ENCODE measurements at regions not wholly inside any gene's neighbourhood (a gene's known extent, or its start where the extent isn't known, plus 50 kb on each side); places are given as distances from the start of the nearest gene placed in this dataset.

DNA sequence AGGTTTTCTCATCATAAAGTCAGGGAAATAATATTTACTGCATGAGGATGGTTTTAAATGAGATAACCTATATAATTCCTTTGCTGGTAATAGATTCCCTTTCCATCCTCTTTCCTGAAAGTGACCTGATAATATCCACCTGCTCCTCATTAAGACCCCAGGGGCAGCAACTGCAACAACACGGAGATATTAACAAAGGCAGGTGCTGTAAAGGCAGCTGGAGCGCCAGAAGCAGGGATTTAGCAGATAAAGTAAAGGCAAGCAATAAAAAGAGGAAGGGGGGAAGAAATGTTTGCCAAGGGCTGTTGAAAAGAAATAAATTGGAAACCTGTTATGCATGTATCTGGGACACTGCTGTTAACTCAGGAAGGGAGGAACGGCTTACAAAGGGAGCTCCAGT is 472.6 kb upstream of the KLHL29 start:
- Mint-ChIP-seq H3K4me1 (no peaks in the 10 kb centered on the region), H3K27ac (ENCODE audit: unreplicated experiment) (no peak overlapping the region)

DNA sequence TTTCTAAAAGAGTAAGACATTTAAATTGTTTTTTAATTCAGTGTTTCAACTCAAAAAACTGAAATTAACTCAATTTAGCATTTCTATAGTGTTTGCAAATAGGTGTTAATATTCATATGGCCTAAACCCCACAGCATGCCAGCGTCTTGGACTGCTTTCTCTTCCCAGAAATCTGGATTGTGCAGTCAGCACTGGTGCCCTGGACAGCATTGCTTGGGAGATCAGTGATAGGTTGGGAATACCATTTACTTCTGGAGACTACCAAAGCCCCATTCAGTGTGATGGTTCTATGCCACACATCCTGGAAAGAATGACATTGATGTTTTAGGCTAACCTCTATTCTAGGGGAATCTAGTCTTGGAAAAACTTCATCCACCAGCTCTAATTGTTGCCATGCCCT is 455.0 kb upstream of the KLHL29 start:
- DNase-seq (ENCODE audit: low read depth, low spot score) = no peak
- TF ChIP-seq, protein P1, sequence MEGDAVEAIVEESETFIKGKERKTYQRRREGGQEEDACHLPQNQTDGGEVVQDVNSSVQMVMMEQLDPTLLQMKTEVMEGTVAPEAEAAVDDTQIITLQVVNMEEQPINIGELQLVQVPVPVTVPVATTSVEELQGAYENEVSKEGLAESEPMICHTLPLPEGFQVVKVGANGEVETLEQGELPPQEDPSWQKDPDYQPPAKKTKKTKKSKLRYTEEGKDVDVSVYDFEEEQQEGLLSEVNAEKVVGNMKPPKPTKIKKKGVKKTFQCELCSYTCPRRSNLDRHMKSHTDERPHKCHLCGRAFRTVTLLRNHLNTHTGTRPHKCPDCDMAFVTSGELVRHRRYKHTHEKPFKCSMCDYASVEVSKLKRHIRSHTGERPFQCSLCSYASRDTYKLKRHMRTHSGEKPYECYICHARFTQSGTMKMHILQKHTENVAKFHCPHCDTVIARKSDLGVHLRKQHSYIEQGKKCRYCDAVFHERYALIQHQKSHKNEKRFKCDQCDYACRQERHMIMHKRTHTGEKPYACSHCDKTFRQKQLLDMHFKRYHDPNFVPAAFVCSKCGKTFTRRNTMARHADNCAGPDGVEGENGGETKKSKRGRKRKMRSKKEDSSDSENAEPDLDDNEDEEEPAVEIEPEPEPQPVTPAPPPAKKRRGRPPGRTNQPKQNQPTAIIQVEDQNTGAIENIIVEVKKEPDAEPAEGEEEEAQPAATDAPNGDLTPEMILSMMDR (conservative IDR thresholded peaks at IDR 0.05) = no peak
- H3K27me3 Mint-ChIP-seq (ENCODE audit: low read depth) = no peaks in the 10 kb centered on the region
- H3K4me3 Mint-ChIP-seq = no peak overlapping the region
- H3K9me3 Mint-ChIP-seq = no peaks in the 10 kb centered on the region
- peaks cover 6% of the 10 kb centered on the region for H3K4me1 Mint-ChIP-seq
- H3K27ac Mint-ChIP-seq (ENCODE audit: unreplicated experiment) = no peak overlapping the region
- H3K36me3 Mint-ChIP-seq (ENCODE audit: low read depth) = no peaks in the 10 kb centered on the region

More for the DNA sequence above, 472.6 kb upstream of the KLHL29 start:
- no peaks in the 10 kb centered on the region for H3K27me3 Mint-ChIP-seq (ENCODE audit: low read depth)
- TF ChIP-seq, protein P1 (conservative IDR thresholded peaks at IDR 0.05) = no peak
- no peak overlapping the region for H3K4me3 Mint-ChIP-seq
- H3K36me3 Mint-ChIP-seq (ENCODE audit: low read depth) = no peaks in the 10 kb centered on the region
- no peak for DNase-seq (ENCODE audit: low read depth, low spot score)
- no peaks in the 10 kb centered on the region for H3K9me3 Mint-ChIP-seq

DNA sequence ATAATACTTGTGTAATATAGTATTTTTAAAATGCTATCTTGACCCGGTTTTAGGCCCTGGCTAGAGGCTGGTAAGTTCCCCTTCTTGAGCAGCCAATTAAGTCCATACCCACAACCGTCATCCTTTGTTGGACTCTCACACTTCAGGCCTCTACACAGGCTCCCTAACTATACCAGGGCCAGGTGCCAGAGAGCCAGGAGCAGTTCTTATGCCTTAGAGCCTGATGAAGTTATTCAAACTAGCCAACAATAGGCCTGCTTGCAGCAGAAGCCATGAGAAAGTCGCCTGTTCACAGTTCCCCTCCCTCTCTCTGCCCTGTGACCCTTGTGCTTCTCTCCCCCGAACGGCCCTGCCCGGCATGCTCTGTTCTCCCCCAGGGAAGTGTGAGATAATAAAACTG is 454.2 kb upstream of the KLHL29 start:
- DNase-seq (ENCODE audit: low read depth, low spot score) = no peak
- TF ChIP-seq, protein P1 (conservative IDR thresholded peaks at IDR 0.05) = no peak
- Mint-ChIP-seq H3K27me3 (ENCODE audit: low read depth) (no peaks in the 10 kb centered on the region), H3K9me3 (no peaks in the 10 kb centered on the region), H3K27ac (ENCODE audit: unreplicated experiment) (no peak overlapping the region), H3K36me3 (ENCODE audit: low read depth) (no peaks in the 10 kb centered on the region), H3K4me1 (peaks cover 6% of the 10 kb centered on the region), H3K4me3 (no peak overlapping the region)

DNA sequence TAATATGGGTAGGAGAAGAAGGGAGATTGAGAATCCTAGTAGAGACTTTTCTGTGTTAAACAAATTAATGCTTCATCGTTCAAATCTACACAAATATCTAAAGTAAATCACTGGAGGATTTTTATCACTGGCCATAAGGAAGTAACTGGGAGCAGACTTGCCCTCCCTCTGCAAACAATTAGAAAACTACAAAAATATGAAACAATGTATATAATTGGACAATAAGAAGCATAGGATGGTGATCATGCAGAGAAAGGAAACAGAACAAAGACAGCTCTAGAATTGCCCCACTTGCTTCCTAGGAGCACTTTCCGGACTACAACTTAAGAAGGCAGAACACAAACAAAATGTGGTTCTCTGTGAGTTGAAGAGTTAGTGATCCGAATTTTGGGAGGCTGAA is 452.7 kb upstream of the KLHL29 start:
- Mint-ChIP-seq H3K27ac (ENCODE audit: unreplicated experiment) (no peak overlapping the region), H3K4me1 (peaks cover 6% of the 10 kb centered on the region), H3K36me3 (ENCODE audit: low read depth) (no peaks in the 10 kb centered on the region), H3K9me3 (no peaks in the 10 kb centered on the region), H3K27me3 (ENCODE audit: low read depth) (no peaks in the 10 kb centered on the region), H3K4me3 (no peak overlapping the region)
- TF ChIP-seq, protein P1 (conservative IDR thresholded peaks at IDR 0.05) = no peak
- no peak for DNase-seq (ENCODE audit: low read depth, low spot score)

DNA sequence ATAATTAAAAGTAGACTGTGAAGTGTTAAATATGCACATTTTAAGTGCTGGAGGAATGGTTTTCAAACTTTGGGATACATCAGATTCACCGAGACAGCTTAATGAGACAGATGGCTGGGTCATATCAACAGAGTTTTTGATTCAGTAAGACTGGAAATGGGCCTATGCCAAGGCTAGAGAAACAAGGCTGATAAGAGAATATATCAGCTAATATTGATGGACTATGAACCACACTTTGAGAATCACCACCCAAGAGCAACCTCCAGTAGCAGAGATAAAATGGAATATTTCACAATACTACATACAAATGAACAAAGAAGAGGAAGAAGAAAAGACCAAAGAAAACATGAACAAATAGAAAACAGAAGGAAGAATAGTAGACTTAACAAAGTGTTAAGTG is 450.2 kb upstream of the KLHL29 start:
- no peak for DNase-seq (ENCODE audit: low read depth, low spot score)
- Mint-ChIP-seq H3K4me1 (peaks cover 6% of the 10 kb centered on the region), H3K36me3 (ENCODE audit: low read depth) (no peaks in the 10 kb centered on the region), H3K4me3 (no peak overlapping the region), H3K9me3 (no peaks in the 10 kb centered on the region), H3K27me3 (ENCODE audit: low read depth) (no peaks in the 10 kb centered on the region), H3K27ac (ENCODE audit: unreplicated experiment) (no peak overlapping the region)
- TF ChIP-seq, protein P1 (conservative IDR thresholded peaks at IDR 0.05) = no peak

DNA sequence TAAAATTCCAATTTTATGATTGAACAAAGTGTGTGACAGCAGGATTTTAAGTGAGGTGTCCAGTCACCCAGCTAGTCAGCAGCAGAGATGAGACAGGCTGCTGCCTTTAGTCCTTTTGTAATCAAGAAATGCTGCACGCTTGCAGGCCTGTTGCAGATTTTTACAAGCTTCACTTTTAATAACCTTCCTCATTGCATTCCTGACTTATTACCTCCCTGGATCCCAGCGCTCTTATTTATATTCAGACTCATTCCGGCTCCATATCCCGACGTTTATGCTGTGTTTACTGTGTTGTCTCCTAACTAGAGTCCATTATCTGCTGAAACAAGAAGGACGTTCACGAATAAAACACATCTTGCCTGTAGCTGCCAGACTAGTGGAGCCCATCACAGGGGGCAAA is 442.5 kb upstream of the KLHL29 start:
- H3K27me3 Mint-ChIP-seq (ENCODE audit: low read depth) = no peaks in the 10 kb centered on the region
- H3K4me1 Mint-ChIP-seq = no peaks in the 10 kb centered on the region
- no peak overlapping the region for H3K27ac Mint-ChIP-seq (ENCODE audit: unreplicated experiment)
- no peak for DNase-seq (ENCODE audit: low read depth, low spot score)
- H3K9me3 Mint-ChIP-seq = no peaks in the 10 kb centered on the region
- H3K4me3 Mint-ChIP-seq = no peak overlapping the region
- TF ChIP-seq, protein P1 (conservative IDR thresholded peaks at IDR 0.05) = no peak
- H3K36me3 Mint-ChIP-seq (ENCODE audit: low read depth) = no peaks in the 10 kb centered on the region

Data from neural crest cell (in vitro differentiated cells).